ENCODE measurements at regions not wholly inside any gene's neighbourhood (a gene's known extent, or its start where the extent isn't known, plus 50 kb on each side); places are given as distances from the start of the nearest gene placed in this dataset.
"Not testable (repeated sequence)": the region's sequence is repeated elsewhere in the genome, so short reads cannot be mapped to it uniquely, and the experiment has no call there.

DNA sequence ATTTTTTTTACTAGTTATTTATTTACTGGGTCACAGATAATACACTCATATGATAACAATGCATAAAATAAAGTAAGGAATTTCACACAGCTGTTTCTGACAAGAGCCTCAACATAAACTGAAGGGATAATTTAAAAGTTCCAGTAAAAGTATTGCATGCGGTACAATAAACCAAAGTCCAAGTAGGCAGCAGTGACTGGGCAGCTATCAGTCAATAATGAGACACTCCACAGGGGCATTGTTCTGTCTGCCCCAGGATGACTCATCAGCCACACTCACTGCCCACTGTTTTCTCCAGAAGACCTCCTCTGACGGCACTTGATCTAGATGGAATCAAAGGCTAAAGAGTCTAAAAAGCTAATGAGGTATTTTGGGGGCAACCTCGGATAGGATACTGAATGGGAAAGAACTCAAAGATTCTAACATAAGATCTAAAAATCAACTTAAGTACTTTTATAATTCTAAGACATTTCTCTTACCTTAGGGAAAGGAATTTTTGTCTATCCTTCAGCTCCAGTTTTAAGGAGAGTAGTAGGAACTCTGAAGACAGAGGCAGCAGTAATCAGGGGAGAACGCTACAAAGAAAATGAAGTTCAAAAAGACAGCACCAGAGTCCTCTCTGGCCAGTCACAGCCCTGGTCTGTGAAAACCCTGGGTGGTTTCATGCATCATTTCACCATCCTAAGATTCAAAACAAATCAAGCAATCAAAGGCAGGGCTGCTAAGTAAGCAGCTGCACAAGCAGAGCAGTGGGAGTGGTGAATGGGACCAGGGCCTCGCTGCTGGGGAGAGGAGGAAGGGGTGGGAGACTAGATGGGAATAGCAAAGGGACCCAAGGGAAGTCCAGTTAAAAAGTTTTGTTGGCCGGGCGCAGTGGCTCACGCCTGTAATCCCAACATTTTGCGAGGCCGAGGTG is 175.1 kb downstream of the AVL9 start (continued):
- no peak for TF ChIP-seq TEAD4 (IDR thresholded peaks at IDR 0.05; ENCODE audit: borderline replicate concordance, insufficient read depth)
- TF ChIP-seq CHD2 (IDR thresholded peaks at IDR 0.05; ENCODE audit: low read length, partially characterized antibody), result no peak
- no peak for TF ChIP-seq TAF1 (IDR thresholded peaks at IDR 0.05; ENCODE audit: borderline replicate concordance, low read depth, low read length)
- TF ChIP-seq EP300 (IDR thresholded peaks at IDR 0.05; ENCODE audit: borderline replicate concordance in 1 of 2, low read depth in 1 of 2, low read length in 1 of 2), result peak in 1 of 2 experiments; percentile 72; a peak in 2 of 4 replicates
- TF ChIP-seq RCOR1 (IDR thresholded peaks at IDR 0.05; ENCODE audit: low read length), result no peak
- no peak for TF ChIP-seq MXI1 (IDR thresholded peaks at IDR 0.05; ENCODE audit: low read depth, low read length)
- 0 out of 2 replicates have a peak, but pooled peaks have one; percentile 13 for TF ChIP-seq SIN3A (IDR thresholded peaks at IDR 0.05; ENCODE audit: borderline replicate concordance, low read depth, low read length)
- peak; percentile 93 for TF ChIP-seq JUND (IDR thresholded peaks at IDR 0.05)
- TF ChIP-seq, protein P1, sequence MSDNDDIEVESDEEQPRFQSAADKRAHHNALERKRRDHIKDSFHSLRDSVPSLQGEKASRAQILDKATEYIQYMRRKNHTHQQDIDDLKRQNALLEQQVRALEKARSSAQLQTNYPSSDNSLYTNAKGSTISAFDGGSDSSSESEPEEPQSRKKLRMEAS (IDR thresholded peaks at IDR 0.05; ENCODE audit: low read depth), result no peak; the same call in 1 of the 2 replicates
- no peak for TF ChIP-seq RAD21 (IDR thresholded peaks at IDR 0.05; ENCODE audit: low read length)
- no peak for TF ChIP-seq ELF1 (IDR thresholded peaks at IDR 0.05)
- TF ChIP-seq FOSL2 (IDR thresholded peaks at IDR 0.05; ENCODE audit: borderline replicate concordance, low read depth), result peak; percentile 88
- peak; percentile 94 for TF ChIP-seq TCF12 (IDR thresholded peaks at IDR 0.05)

- Histone ChIP-seq H3K4me2 (peak overlapping the region; percentile 60), H3K4me1 (ENCODE audit: control insufficient read depth in 1 of 2, insufficient read depth in 2 of 2, low read depth in 1 of 2, low read length in 1 of 2) (peaks cover 4 to 16% of the 10 kb centered on the region in 2 experiments; a peak in 2 of 4 replicates), H2AFZ (ENCODE audit: low read depth) (peak overlapping the region; percentile 42; the same call in 1 of the 2 replicates), H3F3A (replicated peaks; ENCODE audit: insufficient read depth) (peaks cover 35% of the 10 kb centered on the region), H3K27ac (ENCODE audit: low read depth in 2 of 2, low read length in 1 of 2) (peak overlapping the region; percentile 67 to 95; a peak in 3 of 4 replicates), H3K4me3 (ENCODE audit: low read depth in 2 of 2, low read length in 1 of 2) (peak overlapping the region in 1 of 2 experiments; percentile 22; a peak in 1 of 4 replicates), H3K9ac (peak overlapping the region; percentile 45; the same call in 1 of the 2 replicates), H3K36me3 (replicated peaks in 1 of 2; ENCODE audit: control insufficient read depth in 1 of 2, insufficient read depth in 2 of 2, low read length in 1 of 2) (peaks cover 0 to 14% of the 10 kb centered on the region in 2 experiments)
- POLR2A ChIA-PET; H4K20me1 ChIP-seq (ENCODE audit: insufficient read depth); CTCF ChIA-PET; DNase-seq; H3K79me2 ChIP-seq (ENCODE audit: insufficient read depth); H3K9me3 ChIP-seq; H3K27me3 ChIP-seq (ENCODE audit: insufficient read depth); H3K9me2 ChIP-seq: not testable (repeated sequence)
- TF ChIP-seq FOSL2 (IDR thresholded peaks at IDR 0.05; ENCODE audit: borderline replicate concordance, low read depth) (peak; percentile 60; the same call in 1 of the 2 replicates), NFIC (IDR thresholded peaks at IDR 0.05; ENCODE audit: borderline replicate concordance) (peak; percentile 63), JUND (IDR thresholded peaks at IDR 0.05) (peak; percentile 64), TCF12 (IDR thresholded peaks at IDR 0.05) (peak; percentile 53; the same call in 1 of the 2 replicates), PBX3 (IDR thresholded peaks at IDR 0.05) (peak; percentile 17; the same call in 1 of the 2 replicates), EP300 (IDR thresholded peaks at IDR 0.05; ENCODE audit: borderline replicate concordance in 1 of 2, low read depth in 1 of 2, low read length in 1 of 2) (peak in 1 of 2 experiments; percentile 69; a peak in 2 of 4 replicates), RXRA (IDR thresholded peaks at IDR 0.05; ENCODE audit: borderline replicate concordance, low read depth) (peak; percentile 39; the same call in 1 of the 2 replicates)
- TF ChIP-seq, protein P1 (IDR thresholded peaks at IDR 0.05; ENCODE audit: low read depth), result peak; percentile 47; the same call in 1 of the 2 replicates
- WGBS (ENCODE audit: low lambda C conversion rate), result 31% methylated on average over 3 of the region's 3 CpGs
Measured at GRCh38 chr7:32669173-32669870, 174.0 kb downstream of the AVL9 start.
